ENCODE measurements at regions not wholly inside any gene's neighbourhood (a gene's known extent, or its start where the extent isn't known, plus 50 kb on each side); places are given as distances from the start of the nearest gene placed in this dataset.
A peak's percentile ranks its signal among the peaks of the same experiment; 100 is the strongest.

GRCh38 chr11:27201454-27202302, 161.1 kb downstream of the BBOX1 start:
- DNase-seq (ENCODE audit: low read depth, low spot score), result no peak
- H3K4me3 ChIP-seq (ENCODE audit: low read length), result no peak overlapping the region

GRCh38 chr11:27200779-27201453, 160.3 kb downstream of the BBOX1 start:
- H3K4me3 ChIP-seq (ENCODE audit: low read length), result no peak overlapping the region
- DNase-seq (ENCODE audit: low read depth, low spot score), result peak; percentile 17

GRCh38 chr11:27196203-27196897, 155.7 kb downstream of the BBOX1 start:
- DNase-seq (ENCODE audit: low read depth, low spot score), result no peak
- H3K4me3 ChIP-seq (ENCODE audit: low read length), result no peak overlapping the region

- no peak for DNase-seq (ENCODE audit: low read depth, low spot score)
- H3K4me3 ChIP-seq (ENCODE audit: low read length), result no peak overlapping the region
Measured at GRCh38 chr11:27195837-27196202, 155.2 kb downstream of the BBOX1 start.

GRCh38 chr11:27194976-27195375, 154.4 kb downstream of the BBOX1 start:
- DNase-seq (ENCODE audit: low read depth, low spot score), result no peak

DNA sequence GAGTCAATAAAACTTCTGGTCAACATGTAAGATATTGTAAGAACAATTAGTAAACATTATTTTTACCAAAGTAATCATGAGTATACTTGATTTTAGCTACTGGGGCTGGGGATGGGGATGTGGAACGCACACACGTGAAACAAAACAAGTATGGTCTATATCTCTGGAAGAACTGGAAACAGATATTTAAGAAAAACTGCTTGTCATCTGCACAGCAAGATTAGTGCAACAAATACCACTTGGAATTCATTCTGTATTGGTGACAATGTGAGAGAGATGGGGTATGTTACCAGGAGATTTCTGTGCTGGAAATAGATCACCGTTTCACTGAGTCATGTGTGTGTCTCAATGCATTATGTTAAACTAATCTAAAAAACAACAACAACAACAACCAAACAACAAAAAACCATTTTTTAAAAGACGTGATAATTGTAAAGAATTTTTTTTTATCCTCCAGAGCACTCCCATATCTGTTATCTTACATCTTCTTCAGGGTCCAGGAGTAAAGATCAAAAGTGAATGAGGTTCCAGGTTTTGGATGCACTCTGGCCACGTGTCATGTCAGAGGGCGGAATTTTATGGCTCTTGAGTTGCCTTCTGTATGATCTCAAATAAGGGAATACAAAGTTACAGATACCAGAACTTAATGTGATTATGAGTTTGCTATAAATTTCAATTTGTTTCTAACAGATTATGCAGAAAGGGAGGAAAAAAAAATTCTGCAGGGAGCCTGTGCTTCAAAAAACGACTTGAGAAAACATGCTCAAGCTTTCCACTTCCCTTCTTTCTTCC, 153.0 kb downstream of the BBOX1 start:
- DNase-seq (ENCODE audit: low read depth, low spot score), result no peak
- H3K4me3 ChIP-seq (ENCODE audit: low read length), result no peak overlapping the region

More at GRCh38 chr11:27194976-27195375, 154.4 kb downstream of the BBOX1 start:
- H3K4me3 ChIP-seq (ENCODE audit: low read length), result no peak overlapping the region

GRCh38 chr11:27192184-27192583, 151.6 kb downstream of the BBOX1 start:
- no peak for DNase-seq (ENCODE audit: low read depth, low spot score)
- H3K4me3 ChIP-seq (ENCODE audit: low read length), result no peak overlapping the region

- no peak overlapping the region for H3K4me3 ChIP-seq (ENCODE audit: low read length)
- DNase-seq (ENCODE audit: low read depth, low spot score), result no peak
Measured at GRCh38 chr11:27191639-27192038, 151.0 kb downstream of the BBOX1 start.

- H3K4me3 ChIP-seq (ENCODE audit: low read length), result no peak overlapping the region
- DNase-seq (ENCODE audit: low read depth, low spot score), result no peak
Measured at GRCh38 chr11:27188696-27189095, 148.1 kb downstream of the BBOX1 start.

GRCh38 chr11:27187848-27188621, 147.4 kb downstream of the BBOX1 start:
- DNase-seq (ENCODE audit: low read depth, low spot score), result no peak
- no peak overlapping the region for H3K4me3 ChIP-seq (ENCODE audit: low read length)

DNA sequence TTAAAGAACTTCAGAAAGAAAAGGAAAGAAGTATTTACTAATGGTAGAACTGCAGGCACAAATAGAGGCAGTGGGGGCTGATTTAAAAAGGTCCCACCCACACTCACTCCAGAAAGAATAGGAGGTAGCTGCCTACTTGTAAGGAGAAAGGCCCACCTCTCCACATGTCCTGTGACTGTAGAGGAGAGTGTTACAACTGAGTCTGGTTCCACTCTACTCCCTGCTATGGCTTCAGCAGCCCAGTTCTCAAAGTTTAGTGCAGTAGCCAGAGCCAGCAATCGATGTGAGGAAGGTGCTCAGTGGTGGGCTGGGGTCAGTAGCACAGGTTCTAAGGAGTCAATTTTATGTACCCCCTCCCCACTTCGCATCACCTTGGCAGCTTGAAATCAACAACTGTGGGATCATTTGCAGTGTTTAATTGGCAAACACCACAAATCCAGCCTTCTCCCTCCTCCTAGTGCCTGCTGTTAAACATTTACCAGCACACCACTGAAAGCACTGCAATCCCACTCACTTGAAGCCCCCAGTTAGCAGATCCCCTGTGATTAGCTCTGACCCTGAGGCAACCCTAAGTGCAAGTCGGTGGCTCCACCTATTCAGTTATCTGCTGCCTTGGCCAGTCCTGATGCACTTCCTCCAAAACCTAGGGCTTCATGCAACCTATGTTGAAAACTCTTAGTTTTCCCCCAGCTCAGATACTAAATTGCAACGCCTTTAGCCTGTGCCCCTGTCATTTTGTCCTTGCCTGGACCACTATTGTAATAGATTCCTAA, 146.6 kb downstream of the BBOX1 start:
- no peak overlapping the region for H3K4me3 ChIP-seq (ENCODE audit: low read length)
- no peak for DNase-seq (ENCODE audit: low read depth, low spot score)

DNA sequence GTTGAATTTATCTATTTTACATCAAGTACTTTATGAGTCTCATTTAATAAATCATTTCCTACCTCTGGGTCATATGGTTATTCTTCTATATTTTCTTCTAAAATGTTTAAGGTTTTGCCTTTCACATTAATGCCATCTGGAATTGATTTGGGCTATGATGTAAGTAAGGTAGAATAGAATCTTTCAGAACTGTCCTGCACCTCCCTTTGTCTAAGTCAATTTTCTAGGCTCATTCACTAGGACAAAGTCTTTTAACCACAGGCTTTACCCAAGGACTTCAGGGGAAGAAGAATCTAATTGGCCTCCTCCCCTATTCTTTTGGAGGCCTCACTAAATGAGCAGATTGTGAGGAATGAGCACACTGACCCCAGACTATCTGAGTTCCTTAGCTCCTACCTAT, 146.0 kb downstream of the BBOX1 start:
- no peak overlapping the region for H3K4me3 ChIP-seq (ENCODE audit: low read length)
- DNase-seq (ENCODE audit: low read depth, low spot score), result no peak

DNA sequence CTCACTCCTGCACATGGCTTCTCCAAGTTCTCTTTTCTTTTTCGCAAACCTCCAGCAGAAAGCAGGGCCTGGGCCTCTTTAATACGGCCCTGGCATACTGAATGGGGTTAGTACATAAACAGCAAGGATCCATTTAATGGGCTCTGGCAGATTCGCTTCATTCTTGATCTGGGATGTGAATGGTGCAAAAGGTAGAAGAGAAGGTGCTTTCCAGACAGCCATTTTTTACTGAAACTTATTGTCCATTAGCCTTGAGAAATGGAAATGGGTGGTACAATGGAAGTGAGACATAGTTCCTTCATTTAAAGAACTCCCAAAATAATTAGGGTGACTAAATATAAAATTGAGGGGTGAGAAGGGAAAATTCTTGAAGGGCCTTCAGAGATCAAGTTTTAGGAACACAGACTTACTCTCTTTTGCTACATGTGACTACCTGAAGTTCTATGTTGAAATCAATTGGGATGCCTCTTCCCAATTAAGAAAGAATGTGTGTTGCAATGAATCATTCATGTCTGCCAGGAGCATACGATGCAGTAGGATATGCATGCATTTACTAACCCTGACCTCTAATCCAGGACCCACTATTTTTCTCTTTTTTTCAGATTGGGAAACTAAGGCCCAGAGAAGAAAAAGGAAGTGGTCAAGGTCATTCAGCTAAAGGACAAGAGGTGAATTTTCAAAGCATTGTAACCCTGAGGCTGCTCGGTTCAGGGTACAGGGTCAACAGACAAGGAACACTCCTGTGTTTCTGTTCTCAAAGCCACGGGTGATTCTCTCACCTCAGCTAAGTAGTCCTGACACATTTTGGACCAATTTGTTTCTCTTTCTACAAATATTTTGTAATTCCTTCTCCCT, 144.1 kb downstream of the BBOX1 start:
- H3K4me3 ChIP-seq (ENCODE audit: low read length), result no peak overlapping the region
- no peak for DNase-seq (ENCODE audit: low read depth, low spot score)

GRCh38 chr11:27183672-27184457, 143.2 kb downstream of the BBOX1 start:
- H3K4me3 ChIP-seq (ENCODE audit: low read length), result no peak overlapping the region
- DNase-seq (ENCODE audit: low read depth, low spot score), result peak; percentile 59

- no peak overlapping the region for H3K4me3 ChIP-seq (ENCODE audit: low read length)
- DNase-seq (ENCODE audit: low read depth, low spot score), result no peak
Measured at GRCh38 chr11:27179334-27179733, 138.7 kb downstream of the BBOX1 start.

GRCh38 chr11:27178859-27179258, 138.2 kb downstream of the BBOX1 start:
- DNase-seq (ENCODE audit: low read depth, low spot score), result no peak
- no peak overlapping the region for H3K4me3 ChIP-seq (ENCODE audit: low read length)
